Iris pigment epithelial cell (primary cell): ENCODE measurements at regions not wholly inside any gene's neighbourhood (a gene's known extent, or its start where the extent isn't known, plus 50 kb on each side); places are given as distances from the start of the nearest gene placed in this dataset.

Source experiments
- DNase-seq: peaks from one replicate; pipeline ENCODE4 v3.0.0-alpha.2; 2011; ENCODE audit warnings: low read depth

GRCh38 chr21:28642891-28643290 lies 349.8 kb downstream of the LTN1 start:
- no peak for DNase-seq

DNA sequence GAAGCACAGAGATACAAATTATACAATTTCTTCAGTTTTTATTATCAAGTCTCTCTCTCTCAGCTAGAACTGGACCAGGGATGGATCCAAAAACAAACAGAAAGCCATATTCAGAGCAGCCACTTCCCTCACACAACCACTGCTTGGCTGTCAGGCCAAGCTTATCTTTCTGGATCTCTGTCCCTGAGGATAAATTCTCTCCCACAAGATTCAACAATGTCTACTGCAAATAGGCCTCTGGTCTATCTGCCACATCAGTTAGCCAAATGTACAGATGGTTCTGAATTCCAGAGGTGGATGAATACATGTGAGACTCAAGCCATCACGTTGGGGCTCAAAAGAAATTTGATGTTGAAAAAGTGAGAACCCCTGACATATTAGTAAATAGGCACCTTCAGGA lies 350.9 kb downstream of the LTN1 start:
- no peak for DNase-seq

DNA sequence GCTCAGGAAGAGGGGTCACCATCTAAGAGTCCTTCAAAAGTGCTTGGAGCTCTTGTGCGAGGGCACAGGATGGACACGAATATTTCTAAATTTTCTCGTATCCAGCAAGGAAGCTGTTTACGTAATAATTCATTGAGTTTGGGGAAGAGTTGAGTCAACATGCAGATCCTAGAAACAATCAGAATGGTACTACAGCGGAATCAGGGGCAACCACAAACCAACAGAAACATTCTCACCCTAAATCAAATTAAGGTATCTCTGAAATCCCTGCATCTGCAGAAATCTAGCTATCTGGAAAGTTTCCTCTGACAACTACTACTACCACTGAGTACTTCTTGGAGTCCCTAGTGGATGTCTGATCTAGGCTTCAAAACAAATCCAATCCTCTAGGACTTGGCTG lies 352.4 kb downstream of the LTN1 start:
- DNase-seq = no peak

GRCh38 chr21:28639737-28640136 lies 352.9 kb downstream of the LTN1 start:
- peak; percentile 45 for DNase-seq

DNA sequence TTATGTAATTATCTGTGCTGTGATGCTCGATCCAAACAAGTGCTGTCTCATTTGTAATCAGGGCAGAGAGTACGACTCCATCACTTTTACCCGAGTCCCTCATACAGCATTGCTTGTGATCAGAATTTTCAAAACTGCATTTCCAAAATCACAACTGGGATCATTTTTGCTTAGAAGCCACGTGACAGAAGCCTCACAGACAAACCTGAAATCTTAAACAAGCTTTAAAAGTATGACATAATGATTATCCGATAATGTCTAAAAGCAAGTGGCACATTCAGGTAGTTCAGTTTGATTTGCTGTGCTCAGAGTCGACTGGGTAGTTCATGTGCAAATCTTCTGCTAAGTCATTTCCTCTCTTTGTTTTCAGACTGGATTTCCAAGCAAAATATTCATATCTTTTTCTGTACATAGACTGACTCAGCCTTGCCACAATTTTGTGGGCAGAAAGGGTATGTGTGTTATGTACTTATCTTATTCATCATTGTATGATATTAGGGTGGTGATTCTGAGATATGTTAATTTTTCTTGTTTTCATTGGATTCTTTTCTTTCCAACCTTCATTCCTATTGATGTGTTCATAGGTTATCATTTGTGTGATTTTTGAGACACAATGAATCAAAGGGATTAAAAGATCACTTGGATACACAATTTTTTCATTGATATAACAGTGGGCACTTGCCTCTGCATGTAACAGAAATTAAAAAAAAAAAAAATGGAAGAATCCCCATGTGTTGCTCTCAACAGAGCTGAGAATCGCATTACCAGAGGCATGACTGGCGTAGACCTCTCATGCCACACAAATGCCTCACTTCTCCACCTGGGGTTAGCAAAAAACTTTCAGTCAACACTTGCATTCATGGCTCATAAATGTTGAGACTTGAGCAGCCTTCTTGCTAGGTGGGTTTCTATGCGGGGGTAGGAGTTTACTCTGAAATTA lies 355.7 kb downstream of the LTN1 start:
- DNase-seq = peak; percentile 95

DNA sequence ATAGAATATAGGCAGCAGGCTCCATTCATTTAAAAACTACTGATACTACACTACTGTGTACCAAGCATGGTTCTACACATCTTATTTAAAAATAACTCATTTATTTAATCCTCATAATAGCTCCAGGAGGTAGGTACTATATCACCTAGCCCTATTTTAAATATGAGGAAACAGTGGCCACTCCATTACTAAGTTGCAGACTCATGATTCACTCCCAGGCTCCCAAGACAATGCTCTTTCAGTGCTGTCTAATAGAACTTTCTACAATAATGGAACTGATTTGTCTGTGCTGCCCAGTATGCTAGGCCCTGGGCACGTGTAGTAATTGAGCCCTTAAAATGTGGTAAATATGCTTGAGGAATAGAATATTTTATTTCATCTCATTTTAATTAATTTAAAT lies 357.1 kb downstream of the LTN1 start:
- no peak for DNase-seq

GRCh38 chr21:28633839-28634555 lies 358.7 kb downstream of the LTN1 start:
- DNase-seq = peak; percentile 80

DNA sequence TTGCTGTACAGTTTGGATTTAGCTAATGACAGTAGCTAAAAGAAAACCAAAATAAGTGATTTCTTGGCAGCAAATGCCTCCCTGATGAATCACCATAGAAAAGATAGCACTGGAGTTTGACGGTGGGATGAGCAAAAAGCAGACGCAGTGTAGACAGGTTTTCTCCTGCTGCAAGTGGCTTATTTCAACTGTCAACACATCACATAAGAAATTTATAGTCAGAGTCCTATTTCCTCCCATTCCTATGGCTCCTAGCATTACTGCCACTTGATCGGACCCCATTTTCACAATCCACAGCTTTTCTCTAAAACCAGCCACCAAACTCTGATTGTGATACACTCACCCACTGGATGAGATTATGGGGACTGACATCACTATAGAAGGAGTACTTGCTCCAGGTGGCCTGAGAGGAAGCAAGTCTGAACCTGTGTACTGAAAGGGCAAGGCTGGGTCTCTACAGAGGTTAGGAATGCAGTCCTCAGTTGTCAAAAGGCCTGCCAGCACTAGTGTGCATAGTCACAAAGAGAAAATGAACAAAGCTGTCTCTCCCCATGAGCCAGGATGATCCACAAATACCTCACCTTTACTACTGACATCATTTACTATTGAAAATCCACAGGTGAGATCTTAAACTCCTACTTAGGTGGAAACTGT lies 359.8 kb downstream of the LTN1 start:
- DNase-seq = peak; percentile 74

DNA sequence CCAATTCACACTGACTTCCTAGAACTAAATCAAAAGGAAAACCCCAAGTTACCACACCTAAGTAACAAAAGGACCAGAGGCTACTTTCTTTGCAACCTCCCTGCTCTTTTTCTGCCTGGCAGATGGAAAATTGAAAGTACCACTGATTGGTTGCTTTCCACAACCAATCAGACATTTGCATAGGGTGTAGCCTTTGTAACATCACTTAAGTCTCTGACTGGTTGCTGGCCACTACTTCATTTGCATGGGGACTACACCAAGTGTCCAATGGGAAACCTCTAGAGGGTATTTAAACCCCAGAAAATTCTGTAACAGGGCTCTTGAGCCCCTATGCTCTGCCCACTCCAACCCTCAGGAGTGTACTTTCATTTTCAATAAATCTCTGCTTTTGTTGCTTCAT lies 365.0 kb downstream of the LTN1 start:
- no peak for DNase-seq

- no peak for DNase-seq
These were observed 365.4 kb downstream of the LTN1 start for GRCh38 chr21:28627261-28627660.

DNA sequence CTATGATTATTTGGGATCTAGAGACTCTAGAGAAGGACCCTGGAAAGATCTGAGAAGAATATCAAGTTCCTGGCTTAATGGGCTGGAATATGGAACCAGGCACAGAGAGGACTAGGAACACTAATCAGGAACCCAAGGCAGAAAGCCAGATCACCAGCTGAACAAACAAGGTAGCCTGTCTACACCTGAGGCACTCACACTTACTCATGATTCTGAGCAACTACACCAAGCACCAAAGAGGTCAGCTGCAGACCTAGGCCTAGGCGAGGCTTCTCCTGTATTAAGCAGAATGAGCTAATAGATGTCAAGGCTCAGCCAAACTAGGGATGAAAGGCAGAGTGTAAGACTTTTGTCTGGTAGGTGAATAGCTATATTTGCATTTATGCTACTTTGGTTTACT lies 368.1 kb downstream of the LTN1 start:
- DNase-seq = no peak

- DNase-seq = no peak
These were observed 375.4 kb downstream of the LTN1 start for GRCh38 chr21:28617300-28617699.

DNA sequence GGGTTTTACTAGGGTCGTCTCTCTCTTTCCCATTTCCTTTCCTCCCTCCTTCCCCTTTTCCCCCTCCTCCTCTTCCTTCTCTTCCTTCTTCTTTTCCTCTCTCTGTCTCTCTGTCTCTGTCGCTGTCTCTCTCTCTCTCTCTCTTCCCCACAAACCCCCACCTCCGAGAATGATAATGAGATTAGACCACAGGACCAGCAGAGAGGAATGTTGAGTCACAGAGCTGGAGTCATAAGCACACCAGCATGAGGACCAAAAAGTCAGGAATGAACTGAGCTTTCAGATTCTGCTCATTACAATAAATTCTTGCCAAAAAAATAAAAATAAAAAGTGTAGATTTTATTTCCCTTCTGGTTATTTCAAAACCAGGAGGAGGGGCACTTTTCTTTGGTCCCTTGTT lies 377.4 kb downstream of the LTN1 start:
- DNase-seq = peak; percentile 75

DNA sequence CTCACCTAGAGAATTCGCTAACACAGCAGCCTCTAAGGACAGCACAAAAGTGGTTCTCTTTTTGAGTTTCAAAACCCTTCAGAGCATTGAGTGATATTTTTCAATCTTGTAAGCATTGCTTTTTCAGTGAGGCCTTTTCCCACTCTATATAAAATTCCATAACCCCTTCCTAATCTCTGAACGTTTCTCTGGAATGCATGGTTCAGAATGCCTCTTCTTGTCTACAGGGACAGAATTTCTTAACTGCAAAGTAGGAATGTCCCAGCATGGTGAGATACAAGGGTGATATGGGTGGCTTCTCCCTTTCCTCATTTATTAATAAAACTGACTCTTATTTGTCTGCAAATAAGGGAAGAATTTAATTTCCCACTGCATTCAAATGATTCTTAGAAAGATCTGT lies 377.9 kb downstream of the LTN1 start:
- no peak for DNase-seq

- no peak for DNase-seq
These were observed 384.0 kb downstream of the LTN1 start for GRCh38 chr21:28608646-28609045.

- DNase-seq = no peak
These were observed 385.1 kb downstream of the LTN1 start for GRCh38 chr21:28607545-28607944.

DNA sequence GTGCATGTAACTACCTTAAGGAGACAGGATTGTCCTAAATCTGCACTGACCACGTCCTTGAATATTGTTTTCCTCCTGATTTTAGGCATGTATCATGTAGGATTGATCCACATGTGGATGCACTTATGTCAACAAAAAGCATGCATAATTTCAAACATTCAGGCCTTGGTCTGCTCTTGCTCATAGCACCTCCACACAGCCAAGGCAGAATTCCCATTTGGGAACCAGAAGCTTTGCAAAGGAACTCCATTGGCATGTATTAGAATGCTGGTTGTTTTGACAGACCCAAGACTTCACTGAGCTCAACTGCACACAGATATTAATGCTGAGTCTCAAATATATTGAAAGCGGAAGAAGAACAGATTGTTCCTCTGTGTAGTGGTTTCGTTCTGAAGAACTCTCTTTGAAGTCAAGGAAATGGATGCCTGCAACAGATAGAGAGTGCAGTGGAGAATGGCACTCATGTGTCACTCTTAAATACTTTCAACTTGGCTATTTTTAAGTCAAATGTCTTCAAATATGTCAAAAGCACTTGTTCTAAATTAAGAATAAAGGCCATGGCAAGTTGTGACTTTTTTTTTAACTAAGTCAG lies 387.6 kb downstream of the LTN1 start:
- DNase-seq = no peak

- no peak for DNase-seq
These were observed 390.1 kb downstream of the LTN1 start for GRCh38 chr21:28602546-28602945.

DNA sequence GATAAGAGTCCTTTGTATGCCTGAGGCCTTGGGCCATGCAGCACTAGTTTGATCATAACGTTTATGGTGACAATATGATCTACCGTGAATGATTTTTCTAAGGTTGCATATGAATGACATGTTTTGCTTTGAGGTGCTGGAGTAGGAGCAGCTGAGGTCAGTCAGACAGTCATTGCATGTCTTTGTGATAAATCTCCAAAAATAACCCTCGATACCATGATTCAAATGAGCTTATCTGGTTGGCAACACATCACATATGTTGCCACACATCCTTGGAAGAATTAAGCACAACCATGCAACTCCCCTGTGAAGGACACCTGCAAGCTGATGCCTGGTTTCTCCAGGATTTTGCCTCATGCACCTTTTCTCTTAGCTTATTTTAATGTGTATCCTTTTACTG lies 394.5 kb downstream of the LTN1 start:
- DNase-seq = no peak

- no peak for DNase-seq
These were observed 400.3 kb downstream of the LTN1 start for GRCh38 chr21:28592205-28592865.

- DNase-seq = no peak
These were observed 402.0 kb downstream of the LTN1 start for GRCh38 chr21:28590676-28591075.

- DNase-seq = no peak
These were observed 402.7 kb downstream of the LTN1 start for GRCh38 chr21:28590026-28590425.
